Coronary artery (tissue), 2 donors: ENCODE measurements at regions not wholly inside any gene's neighbourhood (a gene's known extent, or its start where the extent isn't known, plus 50 kb on each side); places are given as distances from the start of the nearest gene placed in this dataset.
A peak's percentile ranks its signal among the peaks of the same experiment; 100 is the strongest.

Source experiments
- DNase-seq: peaks from one replicate; pipeline ENCODE4 v3.0.0-alpha.2; 2017; ENCODE audit warnings: low spot score
- H3K27ac ChIP-seq, 2 donors: fragments of 200-600 bp; sonication (generic); one replicate each; pipeline ENCODE4 v1.5.1; 2016 to 2019
- H3K4me3 ChIP-seq: fragments of 200-600 bp; sonication (generic); 2 replicates; pipeline ENCODE4 v1.5.1; 2016; ENCODE audit warnings: mild to moderate bottlenecking, moderate library complexity
- CTCF ChIP-seq: fragments of 200-600 bp; sonication (generic); IDR thresholded peaks from one replicate; pipeline ENCODE4 v1.5.1; 2019; ENCODE audit warnings: antibody characterized with exemption

- TF ChIP-seq CTCF: no peak
- DNase-seq: no peak
- Histone ChIP-seq H3K27ac (no peak overlapping the region), H3K4me3 (no peak overlapping the region)
Measured at GRCh38 chr16:86219655-86220445, 290.5 kb upstream of the FOXF1 start.

GRCh38 chr16:86220561-86220960, 289.8 kb upstream of the FOXF1 start:
- TF ChIP-seq CTCF: no peak
- Histone ChIP-seq H3K4me3 (no peak overlapping the region), H3K27ac (no peak overlapping the region)
- no peak for DNase-seq

GRCh38 chr16:86221085-86221484, 289.2 kb upstream of the FOXF1 start:
- DNase-seq: no peak
- H3K4me3 ChIP-seq: no peak overlapping the region
- no peak for TF ChIP-seq CTCF
- no peak overlapping the region for H3K27ac ChIP-seq

- no peak for TF ChIP-seq CTCF
- Histone ChIP-seq H3K4me3 (peak overlapping the region; percentile 6), H3K27ac (no peak overlapping the region)
- DNase-seq: no peak
Measured at GRCh38 chr16:86222547-86222946, 287.8 kb upstream of the FOXF1 start.

- Histone ChIP-seq H3K27ac (no peak overlapping the region), H3K4me3 (peak overlapping the region; percentile 6)
- no peak for TF ChIP-seq CTCF
- DNase-seq: no peak
Measured at GRCh38 chr16:86222965-86223551, 287.3 kb upstream of the FOXF1 start.

- no peak overlapping the region for H3K4me3 ChIP-seq
- DNase-seq: no peak
- no peak overlapping the region for H3K27ac ChIP-seq
- no peak for TF ChIP-seq CTCF
Measured at GRCh38 chr16:86224126-86224525, 286.2 kb upstream of the FOXF1 start.

GRCh38 chr16:86224629-86225028, 285.7 kb upstream of the FOXF1 start:
- Histone ChIP-seq H3K27ac (no peak overlapping the region), H3K4me3 (no peak overlapping the region)
- TF ChIP-seq CTCF: no peak
- DNase-seq: no peak
